Fibroblast of lung (primary cell): ENCODE measurements at regions not wholly inside any gene's neighbourhood (a gene's known extent, or its start where the extent isn't known, plus 50 kb on each side); places are given as distances from the start of the nearest gene placed in this dataset.

ENCODE experiments used
- CTCF ChIP-seq, 2 donors: IDR thresholded peaks in 1 of 2; conservative IDR thresholded peaks in 1 of 2; 1 replicate in 1 of 2; 2 replicates in 1 of 2; pipeline ENCODE4 v1.5.1; 2011 to 2012; ENCODE audit warnings: low read length in 2 of 2, control low read depth in 1 of 2, inconsistent platforms in 1 of 2, low read depth in 1 of 2, mild to moderate bottlenecking in 1 of 2
- EZH2 ChIP-seq: IDR thresholded peaks from 2 replicates; pipeline ENCODE4 v1.5.1; 2012; ENCODE audit warnings: low read length, control low read depth, mild to moderate bottlenecking; ENCODE audit errors: missing control alignments

DNA sequence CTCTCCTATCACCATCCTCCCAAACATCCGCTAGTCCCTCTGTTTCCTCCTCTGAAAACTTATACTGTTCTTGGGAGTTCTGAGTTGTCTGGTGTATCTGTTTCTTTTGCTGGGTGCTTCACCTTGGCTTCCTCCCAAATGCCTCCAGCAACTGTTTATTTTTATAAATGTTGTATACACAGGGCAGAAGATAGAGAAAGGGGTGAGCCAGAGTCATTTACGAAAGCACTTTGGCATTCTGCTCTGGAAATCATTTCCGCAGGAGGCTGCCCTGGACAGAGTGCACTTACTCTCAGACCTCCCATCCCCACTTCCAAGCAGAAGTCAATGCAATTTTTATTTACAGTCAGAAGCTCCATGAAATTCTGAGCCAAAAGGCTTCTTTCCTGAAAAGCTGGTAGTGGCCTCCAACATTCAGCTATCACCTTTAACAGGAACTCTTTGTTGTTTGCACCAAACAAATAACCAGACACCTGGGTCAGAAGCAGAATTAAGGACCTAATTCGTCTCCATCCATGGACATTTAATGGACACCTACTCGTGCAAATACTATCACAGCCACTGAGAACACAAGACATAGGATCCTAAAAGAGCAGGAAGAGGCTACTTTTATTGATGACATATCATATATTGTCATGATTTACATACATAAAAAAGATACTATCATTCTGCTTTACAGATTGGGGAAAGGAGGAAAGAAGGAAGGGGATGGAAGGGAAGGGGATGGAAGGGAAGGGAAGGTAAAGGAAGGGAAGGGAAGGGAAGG, 229.5 kb upstream of the PAPPA start:
- no peak for TF ChIP-seq CTCF (conservative IDR thresholded peaks at IDR 0.05 in 1 of 2, IDR thresholded peaks at IDR 0.05 in 1 of 2; ENCODE audit: low read depth in 1 of 2, low read length in 2 of 2)
- TF ChIP-seq EZH2 = no peak
